H1 (cell line): ENCODE measurements at regions not wholly inside any gene's neighbourhood (a gene's known extent, or its start where the extent isn't known, plus 50 kb on each side); places are given as distances from the start of the nearest gene placed in this dataset.

Experiments
- CTCF ChIA-PET: fragments of 300-600 bp; sonication (Branson Sonifier 250); formaldehyde crosslinking; loops from one replicate; lab custom pipeline; 2021; ENCODE audit not compliant: partially characterized antibody; lab: Charles Lee
- POLR2A ChIA-PET: fragments of 300-600 bp; sonication (Branson Sonifier 250); formaldehyde crosslinking; loops from one replicate; lab custom pipeline; 2021; ENCODE audit warnings: inconsistent platforms; ENCODE audit not compliant: partially characterized antibody; lab: Charles Lee
- DNase-seq, 2 experiments: peaks; one replicate each; pipeline versions ENCODE4 v3.0.0 to v3.0.0-alpha.2; 2010 to 2022; ENCODE audit warnings: low spot score in 2 of 2, low read depth in 1 of 2, mixed read lengths in 1 of 2
- FAIRE-seq: peaks from 2 replicates; lab custom pipeline; 2011; peaks lifted over from hg19 to GRCh38; lab: Jason Lieb, UNC
- H2AFZ ChIP-seq: 2 replicates; pipeline ENCODE4 v1.8.1; 2012; ENCODE audit warnings: low read length, inconsistent platforms
- H2AK5ac ChIP-seq: 2 replicates; pipeline ENCODE4 v1.6.1; 2013; ENCODE audit warnings: low read depth, low read length
- H2BK120ac ChIP-seq: replicated peaks from 2 replicates; pipeline ENCODE3; 2013; ENCODE audit warnings: low read depth, low read length, inconsistent platforms
- H2BK12ac ChIP-seq: 2 replicates; pipeline ENCODE4 v1.6.1; 2013; ENCODE audit warnings: low read depth, low read length
- H2BK15ac ChIP-seq: 2 replicates; pipeline ENCODE4 v1.6.1; 2013; ENCODE audit warnings: low read length
- H2BK20ac ChIP-seq: 2 replicates; pipeline ENCODE4 v1.6.1; 2013; ENCODE audit warnings: low read length
- H2BK5ac ChIP-seq: 2 replicates; pipeline ENCODE4 v1.6.1; 2013; ENCODE audit warnings: low read depth, low read length
- H3K14ac ChIP-seq: 2 replicates; pipeline ENCODE4 v1.6.1; 2013; ENCODE audit warnings: inconsistent platforms; ENCODE audit not compliant: insufficient read length
- H3K18ac ChIP-seq: 2 replicates; pipeline ENCODE4 v1.6.1; 2013; ENCODE audit warnings: low read length; ENCODE audit errors: extremely low read depth
- H3K23ac ChIP-seq: 2 replicates; pipeline ENCODE4 v1.6.1; 2013; ENCODE audit warnings: inconsistent platforms; ENCODE audit not compliant: insufficient read length
- H3K23me2 ChIP-seq: 2 replicates; pipeline ENCODE4 v1.6.1; 2013; ENCODE audit warnings: low read depth, low read length
- H3K27ac ChIP-seq: 2 replicates; pipeline ENCODE4 v1.6.1; 2011; ENCODE audit warnings: low read depth, low read length, inconsistent platforms
- H3K27me3 ChIP-seq, 4 experiments: replicated peaks in 1 of 4; 1 replicate in 1 of 4; 2 replicates in 3 of 4; pipeline versions ENCODE4 v1.6.1 to v1.8.1; 2011 to 2013; ENCODE audit warnings: low read length in 3 of 4, mild to moderate bottlenecking in 3 of 4, inconsistent platforms in 2 of 4, mixed read lengths in 2 of 4, moderate library complexity in 1 of 4; ENCODE audit not compliant: control insufficient read depth in 3 of 4, insufficient read depth in 3 of 4; ENCODE audit errors: extremely low read depth in 1 of 4
- H3K36me3 ChIP-seq, 4 experiments: 2 replicates each; pipeline versions ENCODE4 v1.6.1 to v1.8.1; 2011 to 2013; ENCODE audit warnings: mild to moderate bottlenecking in 4 of 4, low read length in 3 of 4, moderate library complexity in 2 of 4, control low read depth in 1 of 4, inconsistent platforms in 1 of 4; ENCODE audit not compliant: insufficient read depth in 4 of 4, control insufficient read depth in 2 of 4
- H3K4ac ChIP-seq: replicated peaks from 2 replicates; pipeline ENCODE3; 2013; ENCODE audit warnings: low read length, low read depth, mixed read lengths, inconsistent platforms; ENCODE audit not compliant: insufficient read length
- H3K4me1 ChIP-seq, 4 experiments: replicated peaks in 1 of 4; 1 replicate in 1 of 4; 2 replicates in 3 of 4; pipeline versions ENCODE4 v1.6.1 to v1.8.1; 2011 to 2013; ENCODE audit warnings: low read length in 3 of 4, inconsistent platforms in 2 of 4, mixed read lengths in 1 of 4; ENCODE audit not compliant: insufficient read depth in 4 of 4, control insufficient read depth in 3 of 4
- H3K4me2 ChIP-seq, 2 experiments: 2 replicates each; pipeline versions ENCODE4 v1.6.1 to v1.8.1; 2011 to 2013; ENCODE audit warnings: low read depth in 2 of 2, low read length in 2 of 2, control low read depth in 1 of 2, inconsistent platforms in 1 of 2, mild to moderate bottlenecking in 1 of 2; ENCODE audit not compliant: insufficient read depth in 1 of 2
- H3K4me3 ChIP-seq, 4 experiments: fragments of 200-600, 300-600 bp in 1 of 4; sonication (generic), shearing (Covaris generic), sonication (Bioruptor Twin) in 1 of 4; 2 replicates each; pipeline versions ENCODE4 v1.5.1 to v1.8.1; 2011 to 2016; ENCODE audit warnings: low read length in 4 of 4, low read depth in 3 of 4, control low read depth in 2 of 4, inconsistent platforms in 2 of 4, mild to moderate bottlenecking in 2 of 4, mixed read lengths in 1 of 4, moderate library complexity in 1 of 4; ENCODE audit not compliant: insufficient read depth in 2 of 4; ENCODE audit errors: extremely low read depth in 1 of 4
- H3K56ac ChIP-seq: replicated peaks from 2 replicates; pipeline ENCODE3; 2013; ENCODE audit warnings: low read depth, mild to moderate bottlenecking, mixed read lengths, low read length, inconsistent platforms; ENCODE audit not compliant: insufficient read length
- H3K79me1 ChIP-seq: 2 replicates; pipeline ENCODE4 v1.6.1; 2013; ENCODE audit warnings: low read depth, low read length, control low read depth
- H3K79me2 ChIP-seq, 2 experiments: 2 replicates each; pipeline versions ENCODE4 v1.6.1 to v1.8.1; 2012 to 2013; ENCODE audit warnings: low read length in 2 of 2, mild to moderate bottlenecking in 2 of 2, inconsistent platforms in 1 of 2; ENCODE audit not compliant: insufficient read depth in 2 of 2, control insufficient read depth in 1 of 2
- H3K9ac ChIP-seq, 4 experiments: replicated peaks in 1 of 4; 1 replicate in 1 of 4; 2 replicates in 3 of 4; pipeline versions ENCODE4 v1.6.1 to v1.8.1; 2011 to 2013; ENCODE audit warnings: low read depth in 3 of 4, low read length in 3 of 4, control low read depth in 2 of 4, mild to moderate bottlenecking in 2 of 4, moderate library complexity in 2 of 4, inconsistent platforms in 1 of 4; ENCODE audit errors: extremely low read depth in 1 of 4
- H3K9me3 ChIP-seq, 2 experiments: 2 replicates each; pipeline versions ENCODE4 v1.6.1 to v1.8.1; 2012 to 2013; ENCODE audit warnings: mild to moderate bottlenecking in 2 of 2, moderate library complexity in 2 of 2, control low read depth in 1 of 2, inconsistent platforms in 1 of 2, low read depth in 1 of 2, low read length in 1 of 2, mixed read lengths in 1 of 2; ENCODE audit not compliant: insufficient read depth in 2 of 2
- H4K20me1 ChIP-seq, 2 experiments: replicated peaks in 1 of 2; 2 replicates each; pipeline versions ENCODE3 to v1.8.1; 2011 to 2013; ENCODE audit warnings: inconsistent platforms in 2 of 2, low read length in 2 of 2, mild to moderate bottlenecking in 1 of 2; ENCODE audit not compliant: insufficient read depth in 2 of 2, control insufficient read depth in 1 of 2
- H4K5ac ChIP-seq: 2 replicates; pipeline ENCODE4 v1.6.1; 2013; ENCODE audit warnings: low read length, low read depth, mixed read lengths, inconsistent platforms; ENCODE audit not compliant: insufficient read length
- H4K8ac ChIP-seq: 2 replicates; pipeline ENCODE4 v1.8.0; 2013; ENCODE audit warnings: mild to moderate bottlenecking, moderate library complexity, low read length, inconsistent platforms; ENCODE audit not compliant: insufficient read depth; ENCODE audit errors: extremely low read depth
- H4K91ac ChIP-seq: replicated peaks from 2 replicates; pipeline ENCODE3; 2013; ENCODE audit warnings: low read length, mixed read lengths, inconsistent platforms; ENCODE audit not compliant: insufficient read length
- CREB1 ChIP-seq: IDR thresholded peaks from 2 replicates; pipeline ENCODE4 v1.6.1; 2012; ENCODE audit warnings: inconsistent platforms
- GABPA ChIP-seq: IDR thresholded peaks from 2 replicates; pipeline ENCODE4 v1.6.1; 2011; ENCODE audit warnings: mild to moderate bottlenecking, low read length, moderate library complexity, borderline replicate concordance; ENCODE audit not compliant: insufficient read depth
- RBBP5 ChIP-seq: IDR thresholded peaks from 2 replicates; pipeline ENCODE4 v1.7.1; 2012; ENCODE audit warnings: low read depth, mild to moderate bottlenecking, inconsistent platforms, low read length, moderate library complexity, borderline replicate concordance
- TBP ChIP-seq: IDR thresholded peaks from 2 replicates; pipeline ENCODE4 v1.6.1; 2011; ENCODE audit warnings: low read depth, low read length, improper control_type of control experiment
- WGBS, 2 experiments: shearing (Covaris generic) in 1 of 2; methylation state at CpG; one replicate each; pipeline versions ENCODE4 v1.1.6 to v1.1.7; 2013 to 2015; ENCODE audit warnings: low lambda C conversion rate in 2 of 2, mixed read lengths in 2 of 2, inconsistent platforms in 1 of 2, low coverage in 1 of 2, missing lambda C conversion rate in 1 of 2; ENCODE audit not compliant: insufficient replicate concordance in 2 of 2, insufficient coverage in 1 of 2, insufficient read length in 1 of 2; ENCODE audit errors: extremely low coverage in 1 of 2, missing lambda C conversion rate in 1 of 2; 5-methylcytosine and 5-hydroxymethylcytosine counted together

DNA sequence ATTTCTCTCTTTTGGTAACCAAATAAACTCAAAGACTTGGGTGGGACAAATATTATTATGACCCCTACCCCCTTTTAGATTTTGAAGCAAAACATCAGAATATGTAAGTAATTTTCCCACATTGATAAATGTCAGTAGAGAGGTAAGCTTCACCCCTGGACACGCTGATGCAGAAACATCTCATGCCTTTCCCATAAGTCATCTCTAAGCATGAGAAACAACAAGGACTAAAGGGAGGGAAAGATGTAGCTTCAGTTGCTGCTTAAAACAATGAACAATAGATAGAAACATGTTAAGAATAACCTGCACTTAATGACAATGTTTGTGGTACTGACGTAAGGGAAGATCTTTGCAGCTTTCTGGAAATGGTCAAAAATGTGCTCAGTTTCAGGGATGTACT, 56.3 kb upstream of the SLC8A3 start:
- POLR2A ChIA-PET, result interaction anchor here (1.0 kb wide), 2 partner anchors 10 to 56 kb away, joined by 3 to 6 read pairs; no protein-coding TSS in a partner anchor
- H3K4ac ChIP-seq, result no peak overlapping the region
- H4K5ac ChIP-seq, result no peak overlapping the region
- H2AK5ac ChIP-seq, result no peak overlapping the region
- H4K20me1 ChIP-seq, result no peaks in the 10 kb centered on the region
- H3K79me2 ChIP-seq, result no peaks in the 10 kb centered on the region
- H3K18ac ChIP-seq, result no peak overlapping the region
- no peak overlapping the region for H2BK15ac ChIP-seq
- H3K4me2 ChIP-seq, result no peak overlapping the region
- no peak overlapping the region for H2BK20ac ChIP-seq
- no peaks in the 10 kb centered on the region for H3K4me1 ChIP-seq
- H3K27me3 ChIP-seq, result no peaks in the 10 kb centered on the region
- H3K4me3 ChIP-seq, result no peak overlapping the region
- no peak overlapping the region for H2AFZ ChIP-seq
- no peak overlapping the region for H3K9ac ChIP-seq
- H3K23ac ChIP-seq, result no peak overlapping the region
- no peak overlapping the region for H4K91ac ChIP-seq
- H4K8ac ChIP-seq, result no peak overlapping the region
- no peak overlapping the region for H3K14ac ChIP-seq
- no peak for TF ChIP-seq RBBP5
- TF ChIP-seq GABPA, result no peak
- no peak for TF ChIP-seq TBP
- TF ChIP-seq CREB1, result no peak
- no peak for DNase-seq
- H3K56ac ChIP-seq, result no peak overlapping the region
- 82% methylated on average over 2 of the region's 2 CpGs; no CpG with 5 or more reads in 1 of the 2 experiments for WGBS, 2 experiments
- no peak overlapping the region for H2BK5ac ChIP-seq
- H2BK12ac ChIP-seq, result no peak overlapping the region
- no peaks in the 10 kb centered on the region for H3K36me3 ChIP-seq
- no peaks in the 10 kb centered on the region for H3K79me1 ChIP-seq
- H3K9me3 ChIP-seq, result no peaks in the 10 kb centered on the region
- no peak overlapping the region for H3K27ac ChIP-seq
- CTCF ChIA-PET, result interaction anchor here (0.6 to 0.9 kb wide), 3 partner anchors 11 to 29 kb away, joined by 3 read pairs; no protein-coding TSS in a partner anchor
- H3K23me2 ChIP-seq, result no peaks in the 10 kb centered on the region
- FAIRE-seq, result no peak
- no peak overlapping the region for H2BK120ac ChIP-seq
